Suprapubic skin (tissue), 4 donors: ENCODE measurements at regions not wholly inside any gene's neighbourhood (a gene's known extent, or its start where the extent isn't known, plus 50 kb on each side); places are given as distances from the start of the nearest gene placed in this dataset.

Experiments
- POLR2A ChIP-seq, 2 donors: fragments of 450-650 bp; IDR thresholded peaks; one replicate each; pipeline ENCODE4 v1.6.1; 2017; ENCODE audit warnings: antibody characterized with exemption in 2 of 2, mild to moderate bottlenecking in 2 of 2, moderate library complexity in 2 of 2
- POLR2AphosphoS5 ChIP-seq, 3 donors: sonication (generic); formaldehyde crosslinking; IDR thresholded peaks; one replicate each; pipeline ENCODE4 v1.6.1; 2017; ENCODE audit warnings: antibody characterized with exemption in 3 of 3
- TF ChIP-seq, protein P1 (sequence below), 2 donors: fragments of 200-600 bp in 1 of 2; fragments of 450-650 bp in 1 of 2; sonication (generic) in 1 of 2; IDR thresholded peaks; one replicate each; pipeline ENCODE4 v1.5.1; 2016 to 2019; ENCODE audit warnings: antibody characterized with exemption in 2 of 2, mild to moderate bottlenecking in 1 of 2, moderate library complexity in 1 of 2

DNA sequence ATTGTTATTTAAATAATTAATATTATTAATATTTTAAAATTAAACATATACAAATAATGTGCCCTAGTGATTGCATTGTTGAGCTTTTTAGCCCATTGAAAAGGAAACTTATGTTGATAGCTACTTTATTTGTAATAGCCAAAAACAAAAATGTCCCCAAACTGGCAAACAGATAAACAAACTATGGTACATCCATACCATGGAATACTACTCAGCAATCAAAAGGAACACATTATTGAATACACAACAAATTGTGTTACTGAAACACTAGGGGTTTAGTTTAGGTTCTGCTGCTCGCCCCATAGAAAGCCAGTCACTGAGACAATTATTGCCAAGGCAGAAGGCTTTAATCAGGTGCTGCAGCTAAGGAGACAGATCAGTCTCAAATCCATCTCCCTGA lies 239.7 kb upstream of the KITLG start:
- TF ChIP-seq POLR2A (IDR thresholded peaks at IDR 0.05) (no peak), POLR2AphosphoS5 (IDR thresholded peaks at IDR 0.05) (no peak)
- TF ChIP-seq, protein P1, sequence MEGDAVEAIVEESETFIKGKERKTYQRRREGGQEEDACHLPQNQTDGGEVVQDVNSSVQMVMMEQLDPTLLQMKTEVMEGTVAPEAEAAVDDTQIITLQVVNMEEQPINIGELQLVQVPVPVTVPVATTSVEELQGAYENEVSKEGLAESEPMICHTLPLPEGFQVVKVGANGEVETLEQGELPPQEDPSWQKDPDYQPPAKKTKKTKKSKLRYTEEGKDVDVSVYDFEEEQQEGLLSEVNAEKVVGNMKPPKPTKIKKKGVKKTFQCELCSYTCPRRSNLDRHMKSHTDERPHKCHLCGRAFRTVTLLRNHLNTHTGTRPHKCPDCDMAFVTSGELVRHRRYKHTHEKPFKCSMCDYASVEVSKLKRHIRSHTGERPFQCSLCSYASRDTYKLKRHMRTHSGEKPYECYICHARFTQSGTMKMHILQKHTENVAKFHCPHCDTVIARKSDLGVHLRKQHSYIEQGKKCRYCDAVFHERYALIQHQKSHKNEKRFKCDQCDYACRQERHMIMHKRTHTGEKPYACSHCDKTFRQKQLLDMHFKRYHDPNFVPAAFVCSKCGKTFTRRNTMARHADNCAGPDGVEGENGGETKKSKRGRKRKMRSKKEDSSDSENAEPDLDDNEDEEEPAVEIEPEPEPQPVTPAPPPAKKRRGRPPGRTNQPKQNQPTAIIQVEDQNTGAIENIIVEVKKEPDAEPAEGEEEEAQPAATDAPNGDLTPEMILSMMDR (IDR thresholded peaks at IDR 0.05) = no peak
